GM12874 (cell line): ENCODE measurements at regions not wholly inside any gene's neighbourhood (a gene's known extent, or its start where the extent isn't known, plus 50 kb on each side); places are given as distances from the start of the nearest gene placed in this dataset.

Experiments used
- CTCF ChIP-seq: IDR thresholded peaks from 2 replicates; pipeline ENCODE4 v1.5.1; 2011; ENCODE audit warnings: low read depth, mild to moderate bottlenecking, control low read depth, low read length, moderate library complexity; ENCODE audit not compliant: insufficient read depth

- no peak for TF ChIP-seq CTCF
These were observed 531.7 kb downstream of the DNAJB9 start for GRCh38 chr7:109101332-109101731.

- TF ChIP-seq CTCF, result no peak
These were observed 539.9 kb downstream of the DNAJB9 start for GRCh38 chr7:109109558-109109957.

GRCh38 chr7:109111086-109111485 is 541.4 kb downstream of the DNAJB9 start:
- TF ChIP-seq CTCF, result no peak

GRCh38 chr7:109121599-109122300 is 552.1 kb downstream of the DNAJB9 start:
- no peak for TF ChIP-seq CTCF

- no peak for TF ChIP-seq CTCF
These were observed 555.3 kb downstream of the DNAJB9 start for GRCh38 chr7:109125001-109125400.

- TF ChIP-seq CTCF, result no peak
These were observed 556.9 kb downstream of the DNAJB9 start for GRCh38 chr7:109126404-109127050.

- TF ChIP-seq CTCF, result no peak
These were observed 557.5 kb downstream of the DNAJB9 start for GRCh38 chr7:109127145-109127544.
